GM12878 (cell line): ENCODE measurements at regions not wholly inside any gene's neighbourhood (a gene's known extent, or its start where the extent isn't known, plus 50 kb on each side); places are given as distances from the start of the nearest gene placed in this dataset.

Source experiments
- ATAC-seq: fragments of 200-7000 bp; cut with Tn5 transposase; 3 replicates; pipeline ENCODE4 v1.9.1; 2020; ENCODE audit warnings: mild to moderate bottlenecking, moderate library complexity
- BruUV-seq: library from RNA; stranded (reverse); fragments of 400-500 nt; replicated peaks from 2 replicates; lab custom pipeline; 2021; lab: Mats Ljungman, UMichigan
- CTCF ChIA-PET: fragments of 300-600 bp; sonication (Branson Sonifier 250); formaldehyde crosslinking; extraction: SDS; loops from one replicate; lab custom pipeline; 2021; ENCODE audit warnings: inconsistent platforms; lab: Yijun Ruan, JAX
- POLR2A ChIA-PET: fragments of 350-600 bp; formaldehyde crosslinking; extraction: SDS; loops from one replicate; lab custom pipeline; 2021; ENCODE audit warnings: inconsistent platforms; lab: Charles Lee
- RAD21 ChIA-PET: fragments of 300-600 bp; sonication (Branson Sonifier 250); formaldehyde crosslinking; loops from one replicate; lab custom pipeline; 2023; ENCODE audit warnings: antibody characterized with exemption; ENCODE audit not compliant: unreplicated experiment; lab: Charles Lee
- SMC1A ChIA-PET: fragments of 300-600 bp; sonication (Branson Sonifier 250); formaldehyde crosslinking; loops from one replicate; lab custom pipeline; 2023; ENCODE audit not compliant: unreplicated experiment, uncharacterized antibody; lab: Charles Lee
- DNase-seq: peaks from one replicate; pipeline ENCODE4 v3.0.0-alpha.2; 2011; ENCODE audit warnings: low read depth, low spot score
- FAIRE-seq: peaks from 3 replicates; lab custom pipeline; 2011; peaks lifted over from hg19 to GRCh38; lab: Jason Lieb, UNC
- H2AFZ ChIP-seq: 2 replicates; pipeline ENCODE4 v1.6.0; 2011; ENCODE audit warnings: low read depth, low read length, control low read depth; ENCODE audit not compliant: control insufficient read depth
- H3K27ac ChIP-seq: 2 replicates; pipeline ENCODE4 v1.5.1; 2011; ENCODE audit warnings: control low read depth; ENCODE audit not compliant: control insufficient read depth, insufficient read depth
- H3K27me3 ChIP-seq, 2 experiments: replicated peaks in 1 of 2; 2 replicates each; pipeline versions ENCODE4 v1.6.0 to v1.6.1; 2011; ENCODE audit warnings: low read length in 1 of 2; ENCODE audit not compliant: control insufficient read depth in 2 of 2, insufficient read depth in 2 of 2
- H3K36me3 ChIP-seq, 2 experiments: 2 replicates each; pipeline ENCODE4 v1.5.1; 2011; ENCODE audit warnings: low read length in 1 of 2; ENCODE audit not compliant: control insufficient read depth in 2 of 2, insufficient read depth in 2 of 2
- H3K4me1 ChIP-seq: 2 replicates; pipeline ENCODE4 v1.6.1; 2011; ENCODE audit warnings: mild to moderate bottlenecking, low read length, moderate library complexity, mixed read lengths; ENCODE audit not compliant: control insufficient read depth, insufficient read depth
- H3K4me2 ChIP-seq: 2 replicates; pipeline ENCODE4 v1.6.0; 2011; ENCODE audit warnings: control low read depth; ENCODE audit not compliant: control insufficient read depth, insufficient read depth
- H3K4me3 ChIP-seq: fragments of 200-600 bp; sonication (generic); 2 replicates; pipeline ENCODE4 v1.5.1; 2016
- H3K79me2 ChIP-seq: 2 replicates; pipeline ENCODE4 v1.6.0; 2011; ENCODE audit warnings: low read length; ENCODE audit not compliant: control insufficient read depth, insufficient read depth
- H3K9ac ChIP-seq: 2 replicates; pipeline ENCODE4 v1.8.0; 2011; ENCODE audit warnings: low read length, control low read depth, mixed read lengths; ENCODE audit not compliant: control insufficient read depth, insufficient read depth
- H3K9me3 ChIP-seq: replicated peaks from 3 replicates; pipeline ENCODE4 v1.5.1; 2011; ENCODE audit warnings: mild to moderate bottlenecking, low read length; ENCODE audit not compliant: control insufficient read depth, insufficient read depth
- H4K20me1 ChIP-seq: 2 replicates; pipeline ENCODE4 v1.6.0; 2011; ENCODE audit not compliant: control insufficient read depth, insufficient read depth
- BHLHE40 ChIP-seq, 2 experiments: fragments of 450-650 bp in 1 of 2; IDR thresholded peaks; 2 replicates each; pipeline ENCODE4 v1.6.1; 2011 to 2017; ENCODE audit warnings: low read depth in 2 of 2, borderline replicate concordance in 1 of 2, improper control_type of control experiment in 1 of 2, low read length in 1 of 2, mild to moderate bottlenecking in 1 of 2
- CHD4 ChIP-seq: fragments of 200-600 bp; sonication (generic); IDR thresholded peaks from 2 replicates; pipeline ENCODE4 v1.6.1; 2016; ENCODE audit warnings: mild to moderate bottlenecking
- DPF2 ChIP-seq: fragments of 450-650 bp; IDR thresholded peaks from 2 replicates; pipeline ENCODE4 v1.6.1; 2017; ENCODE audit warnings: mild to moderate bottlenecking
- FOXM1 ChIP-seq: IDR thresholded peaks from 2 replicates; pipeline ENCODE4 v1.6.1; 2012; ENCODE audit warnings: low read depth, mild to moderate bottlenecking, inconsistent platforms, low read length, moderate library complexity
- HCFC1 ChIP-seq: fragments of 150-350 bp; IDR thresholded peaks from 2 replicates; pipeline ENCODE4 v1.6.1; 2014; ENCODE audit warnings: low read length
- MXI1 ChIP-seq: fragments of 150-350 bp; IDR thresholded peaks from 2 replicates; pipeline ENCODE4 v1.6.1; 2011; ENCODE audit warnings: low read depth, mild to moderate bottlenecking, inconsistent platforms, low read length, improper control_type of control experiment
- POLR2AphosphoS5 ChIP-seq: IDR thresholded peaks from 2 replicates; pipeline ENCODE4 v1.6.1; 2011; ENCODE audit warnings: mild to moderate bottlenecking, low read length, inconsistent platforms
- RBBP5 ChIP-seq: fragments of 200-600 bp; sonication (generic); conservative IDR thresholded peaks from 2 replicates; pipeline ENCODE4 v1.6.1; 2016
- SIX5 ChIP-seq: IDR thresholded peaks from 2 replicates; pipeline ENCODE4 v1.6.1; 2011; ENCODE audit warnings: mild to moderate bottlenecking, low read depth, low read length, moderate library complexity; ENCODE audit not compliant: severe bottlenecking
- STAT1 ChIP-seq: fragments of 450-650 bp; conservative IDR thresholded peaks from 2 replicates; pipeline ENCODE4 v1.6.1; 2014; ENCODE audit warnings: antibody characterized with exemption, mild to moderate bottlenecking
- ZBED1 ChIP-seq: IDR thresholded peaks from 2 replicates; pipeline ENCODE4 v1.6.1; 2016; ENCODE audit warnings: borderline replicate concordance
- ZNF217 ChIP-seq: fragments of 450-650 bp; IDR thresholded peaks from 2 replicates; pipeline ENCODE4 v1.6.1; 2017; ENCODE audit warnings: antibody characterized with exemption, mild to moderate bottlenecking
- WGBS: methylation state at CpG from one replicate; pipeline ENCODE4 v1.1.6; 2016; ENCODE audit warnings: low lambda C conversion rate; ENCODE audit not compliant: insufficient replicate concordance, insufficient coverage; ENCODE audit errors: missing lambda C conversion rate; 5-methylcytosine and 5-hydroxymethylcytosine counted together
- in situ Hi-C: fragments of 300-500 bp; cut with MboI; formaldehyde crosslinking; loops from 9 replicates; pipeline ENCODE4 v1.14.3; 2018; ENCODE audit warnings: mixed read lengths
- intact Hi-C: fragments of 100-400 bp; cut with micrococcal nuclease; formaldehyde crosslinking; loops from one replicate; pipeline ENCODE4 v1.14.2; 2022; ENCODE audit not compliant: unreplicated experiment
- TF ChIP-seq, protein P1 (sequence below): fragments of 450-650 bp; IDR thresholded peaks from 2 replicates; pipeline ENCODE4 v1.6.1; 2016; ENCODE audit warnings: mild to moderate bottlenecking
- TF ChIP-seq, protein P2 (sequence below): IDR thresholded peaks from 2 replicates; pipeline ENCODE4 v1.6.1; 2012; ENCODE audit warnings: low read depth, low read length, improper control_type of control experiment
- TF ChIP-seq, protein P3 (sequence below): IDR thresholded peaks from 2 replicates; pipeline ENCODE4 v1.6.1; 2011; ENCODE audit warnings: borderline replicate concordance, low read depth, mild to moderate bottlenecking, moderate library complexity, mixed read lengths, low read length; ENCODE audit not compliant: insufficient read depth; ENCODE audit errors: extremely low read length

DNA sequence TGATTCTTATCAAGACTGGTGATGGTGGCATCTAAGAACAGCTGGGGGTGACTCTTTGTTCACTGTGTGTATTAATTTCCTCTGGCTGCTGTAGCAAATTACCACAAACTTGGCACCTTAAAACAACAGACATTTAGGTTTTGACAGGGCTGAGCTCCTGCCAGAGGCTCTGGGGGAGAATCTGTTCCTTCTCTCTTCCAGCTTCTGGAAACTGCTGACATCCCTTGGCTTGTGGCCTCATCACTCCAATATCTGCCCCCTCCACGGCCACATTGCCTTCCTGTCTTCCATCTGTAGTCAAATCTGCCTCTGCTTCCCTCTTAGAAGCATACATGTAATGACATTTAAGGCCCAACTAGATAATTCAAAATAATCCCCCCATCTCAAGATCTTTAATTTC, 274.9 kb downstream of the PRL start:
- POLR2A ChIA-PET = no interaction called here
- DNase-seq (no peak), ATAC-seq (no peak)
- Histone ChIP-seq H3K27ac (no peak overlapping the region), H3K4me3 (no peak overlapping the region), H4K20me1 (no peaks in the 10 kb centered on the region), H3K4me1 (peaks cover 23% of the 10 kb centered on the region), H3K9me3 (peaks cover 6% of the 10 kb centered on the region), H2AFZ (no peak overlapping the region), H3K36me3 (no peaks in the 10 kb centered on the region; a peak in 1 of 4 replicates), H3K79me2 (no peaks in the 10 kb centered on the region), H3K9ac (no peak overlapping the region)
- in situ Hi-C loops = no loop called here
- WGBS = 33% methylated on average over 1 of the region's 1 CpG
- CTCF ChIA-PET = no interaction called here
- SMC1A ChIA-PET = interaction anchor here (1.1 kb wide), 1 partner anchor 31 kb away, joined by 3 read pairs; no protein-coding TSS in a partner anchor
- intact Hi-C loops = loop anchor here (10.0 kb wide), 1 partner anchor 863 kb away; no protein-coding TSS in a partner anchor
- RAD21 ChIA-PET = no interaction called here
- TF ChIP-seq MXI1 (no peak), RBBP5 (no peak), BHLHE40 (IDR thresholded peaks at IDR 0.05; ENCODE audit: borderline replicate concordance in 1 of 2, low read depth in 2 of 2, low read length in 1 of 2) (no peak), FOXM1 (no peak), ZBED1 (no peak), CHD4 (no peak), SIX5 (no peak), HCFC1 (no peak), DPF2 (no peak), ZNF217 (no peak), STAT1 (no peak), POLR2AphosphoS5 (no peak)
- TF ChIP-seq, protein P1, sequence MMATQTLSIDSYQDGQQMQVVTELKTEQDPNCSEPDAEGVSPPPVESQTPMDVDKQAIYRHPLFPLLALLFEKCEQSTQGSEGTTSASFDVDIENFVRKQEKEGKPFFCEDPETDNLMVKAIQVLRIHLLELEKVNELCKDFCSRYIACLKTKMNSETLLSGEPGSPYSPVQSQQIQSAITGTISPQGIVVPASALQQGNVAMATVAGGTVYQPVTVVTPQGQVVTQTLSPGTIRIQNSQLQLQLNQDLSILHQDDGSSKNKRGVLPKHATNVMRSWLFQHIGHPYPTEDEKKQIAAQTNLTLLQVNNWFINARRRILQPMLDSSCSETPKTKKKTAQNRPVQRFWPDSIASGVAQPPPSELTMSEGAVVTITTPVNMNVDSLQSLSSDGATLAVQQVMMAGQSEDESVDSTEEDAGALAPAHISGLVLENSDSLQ = no peak
- TF ChIP-seq, protein P2, sequence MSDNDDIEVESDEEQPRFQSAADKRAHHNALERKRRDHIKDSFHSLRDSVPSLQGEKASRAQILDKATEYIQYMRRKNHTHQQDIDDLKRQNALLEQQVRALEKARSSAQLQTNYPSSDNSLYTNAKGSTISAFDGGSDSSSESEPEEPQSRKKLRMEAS = no peak
- TF ChIP-seq, protein P3, sequence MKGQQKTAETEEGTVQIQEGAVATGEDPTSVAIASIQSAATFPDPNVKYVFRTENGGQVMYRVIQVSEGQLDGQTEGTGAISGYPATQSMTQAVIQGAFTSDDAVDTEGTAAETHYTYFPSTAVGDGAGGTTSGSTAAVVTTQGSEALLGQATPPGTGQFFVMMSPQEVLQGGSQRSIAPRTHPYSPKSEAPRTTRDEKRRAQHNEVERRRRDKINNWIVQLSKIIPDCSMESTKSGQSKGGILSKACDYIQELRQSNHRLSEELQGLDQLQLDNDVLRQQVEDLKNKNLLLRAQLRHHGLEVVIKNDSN = no peak
- TF ChIP-seq, all 136 proteins: peak for 0
- FAIRE-seq = no peak
- Histone ChIP-seq H3K4me2 (no peak overlapping the region), H3K27me3 (no peaks in the 10 kb centered on the region)
- BruUV-seq = no TSS peak
